Activated CD8-positive, alpha-beta memory T cell treated with anti-CD3 and anti-CD28 coated beads for 48 hours (primary cell): ENCODE measurements at regions not wholly inside any gene's neighbourhood (a gene's known extent, or its start where the extent isn't known, plus 50 kb on each side); places are given as distances from the start of the nearest gene placed in this dataset.
"Not testable (repeated sequence)": the region's sequence is repeated elsewhere in the genome, so short reads cannot be mapped to it uniquely, and the experiment has no call there.

Source experiments
- DNase-seq, 3 experiments: peaks; one replicate each; pipeline ENCODE4 v3.0.0-alpha.2; 2020; ENCODE audit warnings: low read depth in 2 of 3, low spot score in 2 of 3

GRCh38 chr9:28443461-28443860 is 870.2 kb upstream of the C9orf72 start:
- DNase-seq = no peak

DNA sequence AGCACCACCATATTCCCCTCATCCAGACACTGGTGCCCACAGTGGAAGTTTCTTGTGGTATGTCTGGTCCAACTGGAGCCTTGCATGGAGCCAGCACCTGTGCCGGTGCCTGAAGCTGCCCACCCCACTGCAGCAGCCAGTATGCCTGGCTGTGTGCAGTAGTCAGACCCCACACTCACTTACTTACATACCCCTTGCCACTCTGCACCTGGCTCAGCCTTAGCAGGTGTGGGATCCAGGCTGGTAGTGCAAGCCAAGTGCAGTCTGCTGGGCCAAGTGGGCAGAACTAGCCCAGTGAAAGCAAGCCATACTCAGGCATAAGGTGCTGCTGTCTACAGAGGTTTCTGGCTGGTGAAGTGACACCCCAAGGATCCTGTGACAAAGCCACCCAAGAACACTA is 871.4 kb upstream of the C9orf72 start:
- DNase-seq = no peak

DNA sequence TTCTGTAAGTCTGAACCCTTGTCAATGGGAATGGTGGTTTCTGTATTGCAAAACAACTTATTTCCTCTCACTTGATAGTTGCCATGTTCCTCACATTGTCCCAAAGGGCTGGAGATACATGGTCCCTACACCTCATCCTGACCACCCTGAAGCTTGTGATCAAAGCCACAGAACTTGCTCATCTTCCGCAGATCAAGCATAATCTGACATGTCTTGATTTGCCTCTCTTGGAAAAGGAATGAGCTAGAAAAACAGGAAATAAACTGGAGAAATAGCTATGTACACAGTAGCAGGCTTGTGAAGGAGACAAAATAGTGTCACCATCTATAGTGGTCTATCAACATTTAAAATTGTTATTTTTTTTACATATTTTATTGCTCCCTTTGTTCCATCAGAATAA is 871.9 kb upstream of the C9orf72 start:
- DNase-seq = no peak

DNA sequence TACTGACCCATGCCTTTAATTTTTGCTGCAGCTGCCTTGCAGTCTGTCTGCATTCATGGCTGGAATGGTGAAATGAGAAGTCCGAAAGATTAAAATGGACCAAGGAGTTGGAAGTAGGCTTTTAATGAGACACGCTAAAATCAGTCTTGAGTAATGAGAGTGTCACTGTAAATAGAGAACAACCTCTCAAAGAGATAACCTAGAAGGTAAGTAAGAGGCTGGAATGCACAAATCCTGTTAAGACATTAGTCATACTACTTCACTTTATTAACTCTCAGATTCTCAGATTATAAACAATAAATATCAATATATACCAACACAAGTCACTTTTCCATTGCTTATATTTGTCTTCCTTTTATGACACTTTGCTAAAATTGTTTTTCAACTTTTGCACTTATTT is 880.6 kb upstream of the C9orf72 start:
- no peak for DNase-seq

DNA sequence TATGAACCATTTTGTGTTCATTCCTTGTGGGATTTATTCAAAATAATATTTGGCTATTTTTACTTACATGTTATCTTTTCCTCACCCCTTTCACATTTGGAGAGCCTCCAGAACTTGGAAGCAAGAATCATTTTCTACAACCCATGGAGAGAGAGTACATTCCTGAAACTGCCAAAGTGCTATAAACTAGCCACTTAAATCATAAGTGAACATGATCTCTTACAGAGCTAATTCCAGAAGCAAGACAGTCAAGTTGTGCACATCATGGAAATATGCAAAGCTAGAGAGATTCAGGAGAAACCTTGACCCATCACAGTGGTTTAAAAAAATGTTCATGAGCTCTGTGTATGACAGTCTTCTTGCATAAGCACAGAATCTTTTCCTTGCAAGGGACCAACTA is 883.6 kb upstream of the C9orf72 start:
- no peak for DNase-seq

- DNase-seq = no peak
Measured at GRCh38 chr9:28464481-28465216, 891.4 kb upstream of the C9orf72 start.

DNA sequence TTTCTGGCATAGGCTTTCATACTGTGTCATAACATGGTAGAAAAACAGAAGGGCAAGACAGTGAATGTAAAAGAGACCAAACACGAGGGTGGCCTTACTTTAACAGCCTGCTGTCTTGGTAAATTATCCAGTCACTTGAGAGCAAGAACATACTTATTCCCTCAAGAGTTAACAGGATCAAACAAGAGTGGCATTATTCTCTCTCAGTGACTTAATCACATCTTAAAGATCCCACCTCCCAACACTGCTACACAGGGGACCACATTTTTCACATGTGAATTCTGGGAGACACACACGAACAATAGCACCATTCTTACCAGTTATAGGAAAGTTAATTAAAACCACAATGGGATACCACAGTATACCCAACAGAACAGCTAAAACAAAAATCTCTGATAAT is 898.0 kb upstream of the C9orf72 start:
- DNase-seq = no peak

DNA sequence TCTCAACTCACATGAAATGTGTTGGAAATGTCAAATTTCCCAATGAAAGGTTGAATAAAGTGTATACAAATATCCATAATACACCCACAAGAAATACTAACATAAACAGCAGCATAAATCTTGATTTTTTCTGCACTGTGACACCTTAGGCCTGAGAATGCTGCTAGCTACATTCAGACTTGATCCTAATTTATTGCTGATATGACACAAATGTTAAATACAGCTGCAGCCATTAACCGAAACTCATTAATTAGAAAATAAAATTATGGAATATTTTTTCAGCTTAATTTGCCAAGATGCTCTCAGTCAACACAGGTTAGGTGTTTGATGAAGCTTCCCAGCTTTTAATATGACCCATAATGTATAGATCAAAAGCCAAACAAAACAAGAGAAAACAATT is 914.3 kb upstream of the C9orf72 start:
- no peak for DNase-seq

- no peak for DNase-seq
Measured at GRCh38 chr9:28491121-28491520, 917.8 kb upstream of the C9orf72 start.

- DNase-seq = not testable (repeated sequence)
Measured at GRCh38 chr9:28498168-28498567, 924.9 kb upstream of the C9orf72 start.

DNA sequence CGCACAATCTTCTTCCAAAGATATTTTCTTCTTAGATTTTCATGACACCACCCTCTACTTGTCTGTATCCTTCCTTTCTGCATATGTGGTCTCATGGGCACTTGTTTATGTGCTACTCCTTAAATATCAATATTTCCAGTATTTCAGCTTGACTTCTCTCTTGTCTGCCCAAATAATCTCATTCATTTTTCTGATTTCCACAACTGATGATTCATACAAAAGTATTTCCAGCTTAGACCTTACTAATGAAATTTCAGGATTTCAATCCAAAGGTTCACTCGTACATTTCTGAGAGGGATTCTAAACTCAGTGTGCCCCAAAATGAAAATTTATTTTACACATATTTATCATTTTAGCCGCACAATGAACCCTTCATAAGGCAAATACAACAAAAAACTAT is 928.9 kb upstream of the C9orf72 start:
- DNase-seq = no peak

DNA sequence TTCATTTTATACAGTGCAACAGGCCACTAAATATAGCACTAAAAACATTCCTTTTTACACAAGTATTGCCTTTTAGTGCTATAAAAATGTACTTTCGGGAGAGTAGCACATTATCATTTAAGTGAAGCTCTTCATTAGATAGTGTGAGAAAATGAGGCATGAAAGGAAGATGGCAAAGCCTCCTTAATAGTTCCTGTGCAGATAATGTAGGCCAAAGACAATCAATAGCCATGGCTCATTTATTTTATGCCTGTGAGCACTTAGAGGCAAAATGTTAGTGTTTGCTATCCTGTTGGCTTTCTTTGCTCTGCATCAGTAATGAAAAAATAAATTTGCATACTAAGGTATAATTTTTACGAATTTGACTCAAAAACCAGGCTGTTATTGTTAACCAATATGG is 929.5 kb upstream of the C9orf72 start:
- DNase-seq = no peak

DNA sequence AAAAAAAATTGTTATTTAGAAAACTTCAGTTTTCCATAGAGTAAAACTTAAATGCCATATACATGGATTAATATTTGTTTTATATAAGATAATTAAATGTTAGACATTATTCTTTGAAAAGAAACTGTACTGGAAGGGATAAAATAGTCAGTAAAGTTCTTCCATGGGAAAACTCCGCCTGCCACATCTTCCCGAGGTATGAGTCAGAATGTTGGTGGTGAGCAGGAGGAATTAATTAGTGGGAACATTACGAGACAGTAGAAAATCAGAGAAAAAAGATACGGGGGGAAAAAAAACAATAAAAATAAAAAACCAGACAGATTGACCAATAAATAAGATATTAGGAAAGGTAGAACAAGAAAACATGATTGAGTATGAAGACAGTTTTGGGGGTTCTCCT is 930.3 kb upstream of the C9orf72 start:
- no peak for DNase-seq

DNA sequence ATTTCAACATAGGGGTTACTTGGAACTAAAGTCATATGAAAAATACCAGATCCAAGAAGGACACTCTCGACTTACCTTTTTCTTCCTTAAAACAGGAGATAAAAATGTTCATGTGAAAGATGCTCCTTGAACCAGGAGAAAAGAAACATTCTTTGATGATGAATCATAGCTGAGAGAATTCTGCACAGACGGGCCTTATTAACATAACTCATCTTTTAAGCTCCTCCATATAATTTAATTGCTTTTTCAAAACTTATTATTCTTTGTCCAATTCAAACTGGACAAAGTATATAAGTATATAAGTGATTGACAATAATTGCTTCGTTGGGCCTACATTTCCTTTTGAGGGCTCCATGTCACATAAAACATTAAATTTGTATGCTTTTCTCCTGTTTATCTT is 945.2 kb upstream of the C9orf72 start:
- no peak for DNase-seq

DNA sequence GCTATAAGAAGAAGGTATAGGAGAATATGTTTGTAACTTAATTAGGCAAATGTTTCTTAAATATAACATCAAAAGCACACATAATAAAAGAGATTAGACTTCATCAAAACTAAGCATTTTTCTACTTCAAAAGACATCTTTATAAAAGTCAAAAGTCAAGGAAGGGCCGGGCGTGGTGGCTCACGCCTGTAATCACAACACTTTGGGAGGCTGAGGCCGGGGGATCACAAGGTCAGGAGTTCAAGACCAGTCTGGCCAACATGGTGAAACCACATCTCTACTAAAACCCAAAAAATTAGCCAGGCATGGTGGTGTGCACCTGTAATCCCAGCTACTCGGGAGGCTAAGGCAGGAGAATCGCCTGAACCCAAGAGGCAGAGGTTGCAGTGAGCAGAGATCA is 951.0 kb upstream of the C9orf72 start:
- not testable (repeated sequence) for DNase-seq

GRCh38 chr9:28528049-28528448 is 954.8 kb upstream of the C9orf72 start:
- DNase-seq = no peak

DNA sequence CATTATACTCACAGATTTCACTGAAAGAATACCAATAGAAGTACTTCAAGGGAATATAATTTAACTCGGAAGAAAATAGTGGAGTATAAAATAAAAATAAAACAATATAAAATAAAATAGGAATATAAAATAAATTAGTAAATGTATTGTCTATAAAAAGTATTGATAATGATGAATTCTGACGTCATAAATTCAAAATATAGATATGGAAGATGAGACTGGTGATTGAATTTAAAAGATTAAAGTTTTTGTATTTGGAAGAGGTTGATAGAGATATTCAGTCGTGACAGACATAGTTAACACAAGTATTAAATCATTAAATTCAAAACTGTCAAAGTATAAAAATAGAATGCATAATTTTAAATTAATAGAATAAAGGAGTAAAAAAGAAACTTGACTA is 964.9 kb upstream of the C9orf72 start:
- DNase-seq = no peak

- DNase-seq = no peak
Measured at GRCh38 chr9:28539434-28540070, 966.3 kb upstream of the C9orf72 start.

- no peak for DNase-seq
Measured at GRCh38 chr9:28542928-28543327, 969.6 kb upstream of the C9orf72 start.

DNA sequence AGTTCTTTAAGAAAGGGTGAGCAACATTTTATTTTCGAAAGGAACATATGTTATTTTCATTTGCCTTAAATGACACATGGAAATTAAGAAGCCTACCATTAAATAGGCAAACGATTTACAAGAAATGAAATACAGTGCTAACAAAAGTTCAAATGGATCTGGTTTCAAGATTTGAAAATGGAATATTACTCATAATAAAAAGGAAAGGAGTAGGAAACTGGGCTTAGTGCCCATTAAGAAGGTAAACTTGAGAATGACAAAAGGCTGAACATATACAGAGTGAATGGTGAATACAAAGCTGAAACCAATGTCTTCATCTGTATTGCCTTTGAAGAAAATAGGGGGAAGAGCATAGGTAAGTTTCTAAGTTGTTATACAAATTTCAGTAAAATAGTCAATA is 974.2 kb upstream of the C9orf72 start:
- no peak for DNase-seq

DNA sequence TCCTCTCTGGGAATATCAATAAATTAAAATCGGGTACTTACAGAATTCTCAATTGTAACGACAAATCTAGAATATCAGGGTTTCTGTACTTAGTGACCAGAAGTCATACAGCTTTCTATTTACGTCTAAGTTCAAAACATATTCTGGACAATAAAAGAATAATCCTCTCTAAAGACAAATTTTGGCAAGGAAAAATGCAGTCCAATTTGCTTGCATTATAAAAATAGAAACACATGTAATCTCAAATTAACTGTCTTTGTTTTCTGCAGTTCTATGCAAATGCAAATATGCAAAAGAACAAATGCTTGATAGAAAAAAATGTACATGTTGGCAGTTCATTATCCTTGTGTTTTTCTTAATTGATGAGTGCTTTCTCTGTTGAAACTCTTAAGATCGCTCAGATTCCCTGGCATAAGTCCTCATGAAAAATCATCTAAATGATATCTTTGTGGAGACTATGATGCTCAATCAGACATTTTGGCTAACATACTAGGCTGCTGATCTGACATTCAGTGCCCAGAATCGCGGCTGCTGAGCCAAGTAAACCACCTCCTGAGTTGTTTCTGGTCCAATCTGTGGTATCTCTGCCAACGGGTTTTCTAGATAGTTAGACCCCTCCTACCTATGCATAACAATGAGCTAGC is 990.1 kb upstream of the C9orf72 start:
- no peak for DNase-seq

GRCh38 chr9:28583832-28584231 is 1010.6 kb upstream of the C9orf72 start:
- no peak for DNase-seq

- DNase-seq = no peak
Measured at GRCh38 chr9:28584542-28584941, 1011.3 kb upstream of the C9orf72 start.
